Osteoblast (primary cell): ENCODE measurements at regions not wholly inside any gene's neighbourhood (a gene's known extent, or its start where the extent isn't known, plus 50 kb on each side); places are given as distances from the start of the nearest gene placed in this dataset.

Source experiments
- DNase-seq: peaks from one replicate; pipeline ENCODE4 v3.0.0; 2011; ENCODE audit warnings: low spot score, mixed read lengths; ENCODE audit not compliant: insufficient read length; ENCODE audit errors: missing footprints
- H2AFZ ChIP-seq: 2 replicates; pipeline ENCODE4 v1.6.0; 2011; ENCODE audit warnings: mild to moderate bottlenecking, low read length
- H3K27ac ChIP-seq: 2 replicates; pipeline ENCODE4 v1.5.1; 2011; ENCODE audit warnings: mild to moderate bottlenecking, low read depth, low read length, moderate library complexity
- H3K27me3 ChIP-seq: 2 replicates; pipeline ENCODE4 v1.6.0; 2012; ENCODE audit warnings: mild to moderate bottlenecking, control low read depth, inconsistent platforms, low read length, moderate library complexity; ENCODE audit not compliant: insufficient read depth
- H3K36me3 ChIP-seq: 2 replicates; pipeline ENCODE4 v1.5.1; 2011; ENCODE audit warnings: mild to moderate bottlenecking, low read length, control low read depth, moderate library complexity; ENCODE audit not compliant: insufficient read depth
- H3K4me1 ChIP-seq: 2 replicates; pipeline ENCODE4 v1.5.1; 2011; ENCODE audit warnings: mild to moderate bottlenecking, low read length, control low read depth, moderate library complexity; ENCODE audit not compliant: insufficient read depth
- H3K4me2 ChIP-seq: 2 replicates; pipeline ENCODE4 v1.6.0; 2011; ENCODE audit warnings: mild to moderate bottlenecking, low read length; ENCODE audit not compliant: insufficient read depth
- H3K4me3 ChIP-seq: fragments of 200-600 bp; sonication (generic); 3 replicates; pipeline ENCODE4 v1.5.1; 2012; ENCODE audit warnings: mild to moderate bottlenecking, low read length, inconsistent platforms; ENCODE audit not compliant: insufficient read depth
- H3K79me2 ChIP-seq: 2 replicates; pipeline ENCODE4 v1.6.0; 2012; ENCODE audit warnings: mild to moderate bottlenecking, low read length, control low read depth, inconsistent platforms; ENCODE audit not compliant: insufficient read depth
- H3K9me3 ChIP-seq: 2 replicates; pipeline ENCODE4 v1.5.1; 2011; ENCODE audit warnings: low read depth, low read length, control low read depth
- H4K20me1 ChIP-seq: 2 replicates; pipeline ENCODE4 v1.6.0; 2012; ENCODE audit warnings: mild to moderate bottlenecking, low read length, control low read depth; ENCODE audit not compliant: insufficient read depth
- TF ChIP-seq, protein P1 (sequence below): IDR thresholded peaks from 2 replicates; pipeline ENCODE4 v1.5.1; 2011; ENCODE audit warnings: mild to moderate bottlenecking, low read depth, low read length, moderate library complexity; ENCODE audit errors: extremely low read depth

DNA sequence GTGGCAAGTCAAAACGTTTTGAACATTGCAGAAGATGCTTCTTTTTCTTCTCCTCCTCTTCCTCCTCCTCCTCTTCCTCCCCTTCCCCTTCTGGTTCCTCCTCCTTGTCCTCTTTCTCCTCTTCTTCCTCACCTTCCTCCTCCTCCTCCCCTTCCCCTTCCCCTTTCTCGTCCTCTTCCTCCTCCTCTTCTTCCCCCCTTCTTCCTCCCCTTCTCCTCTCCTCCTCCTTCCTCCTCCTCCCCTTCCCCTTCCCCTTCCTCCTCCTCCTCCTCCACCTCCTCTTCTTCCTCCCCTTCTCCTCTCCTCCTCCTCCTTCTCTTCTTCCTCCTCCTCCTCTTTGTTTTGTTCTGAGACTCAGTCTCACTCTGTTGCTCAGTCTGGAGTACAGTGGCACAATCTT, 167.0 kb upstream of the SV2C start:
- H3K79me2 ChIP-seq, result no peaks in the 10 kb centered on the region
- no peaks in the 10 kb centered on the region for H3K27me3 ChIP-seq
- H2AFZ ChIP-seq, result no peak overlapping the region
- no peak overlapping the region for H3K4me3 ChIP-seq
- no peak overlapping the region for H3K27ac ChIP-seq
- DNase-seq, result no peak
- no peaks in the 10 kb centered on the region for H3K9me3 ChIP-seq
- no peaks in the 10 kb centered on the region for H3K4me1 ChIP-seq
- no peak overlapping the region for H3K4me2 ChIP-seq
- no peaks in the 10 kb centered on the region for H3K36me3 ChIP-seq
- TF ChIP-seq, protein P1, sequence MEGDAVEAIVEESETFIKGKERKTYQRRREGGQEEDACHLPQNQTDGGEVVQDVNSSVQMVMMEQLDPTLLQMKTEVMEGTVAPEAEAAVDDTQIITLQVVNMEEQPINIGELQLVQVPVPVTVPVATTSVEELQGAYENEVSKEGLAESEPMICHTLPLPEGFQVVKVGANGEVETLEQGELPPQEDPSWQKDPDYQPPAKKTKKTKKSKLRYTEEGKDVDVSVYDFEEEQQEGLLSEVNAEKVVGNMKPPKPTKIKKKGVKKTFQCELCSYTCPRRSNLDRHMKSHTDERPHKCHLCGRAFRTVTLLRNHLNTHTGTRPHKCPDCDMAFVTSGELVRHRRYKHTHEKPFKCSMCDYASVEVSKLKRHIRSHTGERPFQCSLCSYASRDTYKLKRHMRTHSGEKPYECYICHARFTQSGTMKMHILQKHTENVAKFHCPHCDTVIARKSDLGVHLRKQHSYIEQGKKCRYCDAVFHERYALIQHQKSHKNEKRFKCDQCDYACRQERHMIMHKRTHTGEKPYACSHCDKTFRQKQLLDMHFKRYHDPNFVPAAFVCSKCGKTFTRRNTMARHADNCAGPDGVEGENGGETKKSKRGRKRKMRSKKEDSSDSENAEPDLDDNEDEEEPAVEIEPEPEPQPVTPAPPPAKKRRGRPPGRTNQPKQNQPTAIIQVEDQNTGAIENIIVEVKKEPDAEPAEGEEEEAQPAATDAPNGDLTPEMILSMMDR, result no peak
- H4K20me1 ChIP-seq, result no peaks in the 10 kb centered on the region

DNA sequence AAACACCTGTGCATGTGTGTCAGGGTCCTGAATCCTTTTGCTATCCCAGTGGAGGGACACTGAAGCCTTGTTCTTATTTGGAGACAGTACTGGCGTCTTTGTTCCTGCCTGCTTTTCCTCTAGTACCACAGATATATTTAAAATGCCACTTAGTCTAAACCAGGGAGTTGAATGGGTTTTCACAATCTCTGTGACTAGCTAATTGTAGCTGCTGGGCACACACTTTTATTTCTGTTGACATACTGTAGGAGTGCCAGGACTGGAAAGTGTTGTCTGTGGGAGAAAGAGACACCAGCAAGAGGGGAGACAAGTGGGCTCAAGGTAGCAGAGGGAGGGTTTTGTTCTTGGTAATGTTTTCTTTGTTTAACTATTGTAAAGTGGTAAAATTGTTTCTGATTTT, 174.0 kb upstream of the SV2C start:
- Histone ChIP-seq H2AFZ (no peak overlapping the region), H3K4me2 (no peak overlapping the region), H3K4me1 (no peaks in the 10 kb centered on the region), H3K4me3 (no peak overlapping the region), H4K20me1 (no peaks in the 10 kb centered on the region), H3K79me2 (no peaks in the 10 kb centered on the region), H3K36me3 (no peaks in the 10 kb centered on the region), H3K27me3 (no peaks in the 10 kb centered on the region), H3K27ac (no peak overlapping the region), H3K9me3 (no peaks in the 10 kb centered on the region)
- DNase-seq, result no peak
- TF ChIP-seq, protein P1, result no peak

DNA sequence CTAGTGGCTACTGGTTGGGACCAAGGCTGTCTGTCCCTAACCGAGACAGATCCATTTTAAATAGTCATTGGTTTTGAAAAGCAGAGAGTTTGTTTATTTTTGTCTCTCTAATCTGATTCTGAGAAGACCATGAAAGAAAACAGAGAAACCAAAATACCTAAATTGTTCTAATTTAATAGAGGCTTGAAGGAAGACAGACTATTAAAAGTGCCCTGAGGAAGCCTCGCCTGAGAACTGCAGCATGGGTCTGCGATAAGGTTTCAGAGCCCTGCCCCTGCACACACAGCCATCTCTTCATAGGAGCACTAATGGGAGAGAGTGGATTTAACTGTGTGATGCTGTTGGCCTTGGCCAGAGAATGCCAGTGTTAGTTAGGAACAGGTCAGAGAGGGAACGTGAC, 175.5 kb upstream of the SV2C start:
- Histone ChIP-seq H3K36me3 (no peaks in the 10 kb centered on the region), H3K4me2 (no peak overlapping the region), H2AFZ (no peak overlapping the region), H4K20me1 (no peaks in the 10 kb centered on the region), H3K27me3 (no peaks in the 10 kb centered on the region), H3K4me1 (no peaks in the 10 kb centered on the region), H3K27ac (no peak overlapping the region), H3K9me3 (no peaks in the 10 kb centered on the region), H3K4me3 (no peak overlapping the region), H3K79me2 (no peaks in the 10 kb centered on the region)
- TF ChIP-seq, protein P1, result no peak
- DNase-seq, result no peak

DNA sequence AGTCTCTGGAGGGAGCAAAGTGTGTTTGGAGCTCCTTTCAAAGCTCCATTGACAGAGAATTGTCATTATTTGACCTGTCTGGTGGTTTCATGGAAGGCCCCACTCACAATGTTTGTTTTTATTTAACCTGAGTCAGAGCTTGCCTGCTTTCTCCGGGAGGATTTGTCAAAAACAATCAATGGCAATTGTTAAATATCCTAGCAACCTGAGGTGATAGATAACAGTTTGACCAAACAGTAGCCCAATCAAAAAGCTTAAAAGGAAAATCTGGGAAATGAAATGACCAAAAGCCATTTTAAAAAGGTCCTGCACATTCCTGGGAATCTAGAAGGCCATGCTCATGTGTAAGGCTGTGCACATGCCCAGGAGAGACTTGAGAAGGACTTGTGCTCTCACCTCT, 177.2 kb upstream of the POC5 start:
- DNase-seq, result no peak
- H3K4me1 ChIP-seq, result no peaks in the 10 kb centered on the region
- H3K9me3 ChIP-seq, result peaks cover 2% of the 10 kb centered on the region
- no peak overlapping the region for H2AFZ ChIP-seq
- no peak overlapping the region for H3K27ac ChIP-seq
- no peaks in the 10 kb centered on the region for H3K27me3 ChIP-seq
- no peak overlapping the region for H3K4me2 ChIP-seq
- no peaks in the 10 kb centered on the region for H3K79me2 ChIP-seq
- no peaks in the 10 kb centered on the region for H4K20me1 ChIP-seq
- TF ChIP-seq, protein P1, result no peak
- no peak overlapping the region for H3K4me3 ChIP-seq
- H3K36me3 ChIP-seq, result no peaks in the 10 kb centered on the region
